HCT116 (cell line): ENCODE measurements at regions not wholly inside any gene's neighbourhood (a gene's known extent, or its start where the extent isn't known, plus 50 kb on each side); places are given as distances from the start of the nearest gene placed in this dataset.

Experiments
- ATAC-seq: fragments of 200-7000 bp; cut with Tn5 transposase; 2 replicates; pipeline ENCODE4 v1.9.1; 2020; ENCODE audit warnings: mild to moderate bottlenecking, moderate library complexity
- BruUV-seq: library from RNA; stranded (reverse); fragments of 400-500 nt; replicated peaks from 2 replicates; lab custom pipeline; 2021; lab: Mats Ljungman, UMichigan
- CTCF ChIA-PET: fragments of 300-600 bp; sonication (Branson Sonifier 250); formaldehyde crosslinking; loops from one replicate; lab custom pipeline; 2021; ENCODE audit warnings: antibody characterized with exemption; lab: Charles Lee
- POLR2A ChIA-PET: fragments of 300-600, 350-600 bp; sonication (Branson Sonifier 250); formaldehyde crosslinking; loops from one replicate; lab custom pipeline; 2021; ENCODE audit warnings: antibody characterized with exemption; lab: Charles Lee
- RAD21 ChIA-PET, 2 experiments: fragments of 300-600 bp; sonication (Branson Sonifier 250); formaldehyde crosslinking; loops; one replicate each; lab custom pipeline; 2023; ENCODE audit warnings: low total read pairs in 2 of 2; ENCODE audit not compliant: uncharacterized antibody in 2 of 2, unreplicated experiment in 2 of 2, low non-redundant PET in 1 of 2; lab: Charles Lee
- DNase-seq: peaks from one replicate; pipeline ENCODE4 v3.0.0-alpha.2; 2010; ENCODE audit warnings: low read depth, low spot score
- H2AFZ ChIP-seq: fragments of 200-600 bp; shearing (Covaris generic), sonication (generic); 2 replicates; pipeline ENCODE4 v1.6.1; 2017; ENCODE audit warnings: low read depth, mixed run types, mixed read lengths, antibody characterized with exemption, low read length; ENCODE audit not compliant: poor library complexity, severe bottlenecking
- H3K27ac ChIP-seq: 2 replicates; pipeline ENCODE4 v1.5.1; 2012; ENCODE audit warnings: low read depth, low read length
- H3K27me3 ChIP-seq: fragments of 200-600 bp; sonication (generic); 2 replicates; pipeline ENCODE4 v1.6.1; 2016; ENCODE audit warnings: mixed run types, low read length, mixed read lengths; ENCODE audit not compliant: insufficient read depth
- H3K36me3 ChIP-seq, 2 experiments: fragments of 200-500 bp in 1 of 2; fragments of 200-600 bp in 1 of 2; sonication (Bioruptor generic) in 1 of 2; sonication (generic) in 1 of 2; 2 replicates each; pipeline versions ENCODE4 v1.5.1 to v1.6.1; 2014 to 2016; ENCODE audit warnings: low read length in 2 of 2, inconsistent platforms in 1 of 2, mixed read lengths in 1 of 2, mixed run types in 1 of 2; ENCODE audit not compliant: insufficient read depth in 2 of 2, control insufficient read depth in 1 of 2
- H3K4me1 ChIP-seq, 2 experiments: fragments of 200-600 bp in 1 of 2; sonication (generic) in 1 of 2; 2 replicates each; pipeline versions ENCODE4 v1.5.1 to v1.6.1; 2012 to 2017; ENCODE audit warnings: low read length in 2 of 2, inconsistent platforms in 1 of 2, mild to moderate bottlenecking in 1 of 2, mixed read lengths in 1 of 2, mixed run types in 1 of 2, moderate library complexity in 1 of 2; ENCODE audit not compliant: insufficient read depth in 2 of 2, control insufficient read depth in 1 of 2
- H3K4me2 ChIP-seq: fragments of 200-600 bp; sonication (generic); 2 replicates; pipeline ENCODE4 v1.6.1; 2017; ENCODE audit warnings: mixed run types, low read length, mixed read lengths
- H3K4me3 ChIP-seq, 2 experiments: fragments of 200-600 bp in 1 of 2; sonication (generic) in 1 of 2; replicated peaks in 1 of 2; 2 replicates each; pipeline ENCODE4 v1.5.1; 2011 to 2016; ENCODE audit warnings: low read length in 2 of 2, control low read depth in 1 of 2, low read depth in 1 of 2, mild to moderate bottlenecking in 1 of 2, mixed read lengths in 1 of 2, mixed run types in 1 of 2
- H3K79me2 ChIP-seq: fragments of 200-600 bp; sonication (generic); 2 replicates; pipeline ENCODE4 v1.6.1; 2017; ENCODE audit warnings: mild to moderate bottlenecking, mixed run types, low read length, moderate library complexity, mixed read lengths; ENCODE audit not compliant: insufficient read depth
- H3K9ac ChIP-seq: fragments of 200-600 bp; sonication (generic); 2 replicates; pipeline ENCODE4 v1.6.1; 2016; ENCODE audit warnings: low read length, mixed read lengths
- H3K9me2 ChIP-seq: fragments of 200-600 bp; sonication (generic), shearing (Covaris generic); 2 replicates; pipeline ENCODE4 v1.6.1; 2017; ENCODE audit warnings: mixed run types, mild to moderate bottlenecking, moderate library complexity; ENCODE audit not compliant: insufficient read depth
- H3K9me3 ChIP-seq, 2 experiments: fragments of 200-500 bp in 1 of 2; fragments of 200-600 bp in 1 of 2; sonication (Bioruptor generic) in 1 of 2; sonication (generic) in 1 of 2; 2 replicates each; pipeline ENCODE4 v1.6.1; 2014 to 2017; ENCODE audit warnings: low read length in 2 of 2, mixed read lengths in 2 of 2, inconsistent platforms in 1 of 2, low read depth in 1 of 2, mild to moderate bottlenecking in 1 of 2, mixed run types in 1 of 2, moderate library complexity in 1 of 2; ENCODE audit not compliant: control insufficient read depth in 1 of 2, insufficient read depth in 1 of 2
- H4K20me1 ChIP-seq: fragments of 200-600 bp; sonication (generic), shearing (Covaris generic); 2 replicates; pipeline ENCODE4 v1.6.1; 2017; ENCODE audit warnings: mixed run types, mild to moderate bottlenecking, moderate library complexity; ENCODE audit not compliant: insufficient read depth
- ATF3 ChIP-seq: IDR thresholded peaks from 2 replicates; pipeline ENCODE4 v1.6.1; 2012
- CBX3 ChIP-seq: IDR thresholded peaks from 2 replicates; pipeline ENCODE4 v1.6.1; 2012; ENCODE audit warnings: low read depth
- CTCF ChIP-seq, 3 experiments: fragments of 200-600 bp in 1 of 3; sonication (generic) in 1 of 3; IDR thresholded peaks in 2 of 3; conservative IDR thresholded peaks in 1 of 3; 2 replicates each; pipeline ENCODE4 v1.5.1; 2012 to 2017; ENCODE audit warnings: low read depth in 2 of 3, low read length in 2 of 3, antibody characterized with exemption in 1 of 3, borderline replicate concordance in 1 of 3, control low read depth in 1 of 3, mild to moderate bottlenecking in 1 of 3, mixed read lengths in 1 of 3, mixed run types in 1 of 3, moderate library complexity in 1 of 3; ENCODE audit not compliant: insufficient read depth in 1 of 3
- EGR1 ChIP-seq: IDR thresholded peaks from 2 replicates; pipeline ENCODE4 v1.6.1; 2012; ENCODE audit warnings: low read depth
- ELF1 ChIP-seq: IDR thresholded peaks from 2 replicates; pipeline ENCODE4 v1.6.1; 2012; ENCODE audit warnings: low read depth, borderline replicate concordance
- EZH2phosphoT487 ChIP-seq: fragments of 200-600 bp; IDR thresholded peaks from 2 replicates; pipeline ENCODE4 v1.6.1; 2018; ENCODE audit warnings: antibody characterized with exemption, borderline replicate concordance
- JUND ChIP-seq: IDR thresholded peaks from 2 replicates; pipeline ENCODE4 v1.6.1; 2012
- MAX ChIP-seq: IDR thresholded peaks from 2 replicates; pipeline ENCODE4 v1.6.1; 2012
- RAD21 ChIP-seq: IDR thresholded peaks from 2 replicates; pipeline ENCODE4 v1.6.1; 2012; ENCODE audit warnings: low read depth, mild to moderate bottlenecking
- REST ChIP-seq: IDR thresholded peaks from 2 replicates; pipeline ENCODE4 v1.6.1; 2012; ENCODE audit warnings: low read depth
- SIN3A ChIP-seq: IDR thresholded peaks from 2 replicates; pipeline ENCODE4 v1.6.1; 2012; ENCODE audit warnings: low read depth
- SP1 ChIP-seq: IDR thresholded peaks from 2 replicates; pipeline ENCODE4 v1.6.1; 2012; ENCODE audit warnings: low read depth
- SRF ChIP-seq: IDR thresholded peaks from 2 replicates; pipeline ENCODE4 v1.6.1; 2012; ENCODE audit warnings: low read depth
- TCF7L2 ChIP-seq: IDR thresholded peaks from 2 replicates; pipeline ENCODE4 v1.7.0; 2011; ENCODE audit warnings: borderline replicate concordance, inconsistent platforms; ENCODE audit not compliant: insufficient read depth, insufficient read length; ENCODE audit errors: extremely low read depth
- ZBTB33 ChIP-seq: IDR thresholded peaks from 2 replicates; pipeline ENCODE4 v1.6.1; 2011; ENCODE audit warnings: mild to moderate bottlenecking, low read length, moderate library complexity; ENCODE audit not compliant: insufficient replicate concordance; ENCODE audit errors: extremely low read depth
- ZFX ChIP-seq: fragments of 450-650 bp; IDR thresholded peaks from 2 replicates; pipeline ENCODE4 v1.6.1; 2017
- ZNF274 ChIP-seq: fragments of 200-500 bp; sonication (Bioruptor generic); IDR thresholded peaks from 2 replicates; pipeline ENCODE4 v1.6.1; 2014; ENCODE audit warnings: mild to moderate bottlenecking, low read depth, low read length, inconsistent platforms
- intact Hi-C: fragments of 100-400 bp; cut with micrococcal nuclease; formaldehyde crosslinking; loops from 2 replicates; pipeline ENCODE4 v1.10.0; 2022

GRCh38 chr21:17903029-17903806 lies 84.1 kb upstream of the C21orf91 start:
- RAD21 ChIA-PET: no interaction called here
- DNase-seq: no peak

More at GRCh38 chr21:17903029-17903806, 84.1 kb upstream of the C21orf91 start:
- no peaks in the 10 kb centered on the region for H3K79me2 ChIP-seq
- no TSS peak for BruUV-seq
- H3K4me2 ChIP-seq: no peak overlapping the region
- H3K9me2 ChIP-seq: no peaks in the 10 kb centered on the region
- TF ChIP-seq ZNF274 (no peak), MAX (no peak), SIN3A (no peak), ZBTB33 (no peak), ELF1 (no peak), ATF3 (no peak), TCF7L2 (no peak), EZH2phosphoT487 (no peak), CTCF (IDR thresholded peaks at IDR 0.05 in 2 of 3, conservative IDR thresholded peaks at IDR 0.05 in 1 of 3; ENCODE audit: borderline replicate concordance in 1 of 3, insufficient read depth in 1 of 3, low read depth in 2 of 3, low read length in 2 of 3) (peak in 1 of 3 experiments; percentile 18; a peak in 2 of 6 replicates), RAD21 (peak; percentile 30; the same call in 1 of the 2 replicates), SP1 (no peak), ZFX (no peak), SRF (no peak), CBX3 (no peak), REST (no peak), JUND (no peak), EGR1 (no peak)
- H3K27me3 ChIP-seq: peaks cover 2% of the 10 kb centered on the region; the same call in 1 of the 2 replicates
- intact Hi-C loops: loop anchor here (2.0 kb wide), 1 partner anchor 224 kb away; no protein-coding TSS in a partner anchor
- peak; percentile 52; the same call in 1 of the 2 replicates for ATAC-seq
- H2AFZ ChIP-seq: peak overlapping the region; percentile 51
- no peak overlapping the region for H3K4me3 ChIP-seq
- no peak overlapping the region for H3K27ac ChIP-seq
- H3K36me3 ChIP-seq: no peaks in the 10 kb centered on the region
- ChIA-PET CTCF (interaction anchor here (0.9 to 1.9 kb wide), 3 partner anchors 23 to 224 kb away, joined by 3 to 5 read pairs (median 4); no protein-coding TSS in a partner anchor), POLR2A (no interaction called here)
- no peak overlapping the region for H3K9ac ChIP-seq
- no peaks in the 10 kb centered on the region for H4K20me1 ChIP-seq
- H3K9me3 ChIP-seq: no peaks in the 10 kb centered on the region
- H3K4me1 ChIP-seq: peaks cover 0 to 6% of the 10 kb centered on the region in 2 experiments; a peak in 2 of 4 replicates
